ENCODE measurements at regions not wholly inside any gene's neighbourhood (a gene's known extent, or its start where the extent isn't known, plus 50 kb on each side); places are given as distances from the start of the nearest gene placed in this dataset.

DNA sequence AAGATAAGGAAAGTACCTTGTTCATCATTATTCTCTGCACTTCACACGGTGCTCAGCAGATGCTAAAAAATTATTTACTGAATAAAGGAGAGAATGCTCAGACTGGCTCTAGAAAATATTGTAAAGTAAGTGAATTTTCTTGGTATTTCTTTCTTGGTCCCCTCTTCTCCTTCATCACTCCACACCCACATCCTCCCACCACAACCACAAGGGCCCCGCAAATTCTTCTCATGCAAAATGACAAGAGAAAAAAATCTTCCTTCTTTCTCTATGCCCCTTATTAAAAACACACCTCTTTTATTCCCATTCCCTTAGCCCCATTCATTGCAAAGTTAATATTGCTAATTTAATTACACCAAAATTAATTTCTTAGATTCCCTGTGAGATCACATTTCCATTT, 74.2 kb upstream of the NEDD4L start:
- TF ChIP-seq EZH2phosphoT487 (IDR thresholded peaks at IDR 0.05; ENCODE audit: low read depth) = no peak
- TF ChIP-seq, protein P1, sequence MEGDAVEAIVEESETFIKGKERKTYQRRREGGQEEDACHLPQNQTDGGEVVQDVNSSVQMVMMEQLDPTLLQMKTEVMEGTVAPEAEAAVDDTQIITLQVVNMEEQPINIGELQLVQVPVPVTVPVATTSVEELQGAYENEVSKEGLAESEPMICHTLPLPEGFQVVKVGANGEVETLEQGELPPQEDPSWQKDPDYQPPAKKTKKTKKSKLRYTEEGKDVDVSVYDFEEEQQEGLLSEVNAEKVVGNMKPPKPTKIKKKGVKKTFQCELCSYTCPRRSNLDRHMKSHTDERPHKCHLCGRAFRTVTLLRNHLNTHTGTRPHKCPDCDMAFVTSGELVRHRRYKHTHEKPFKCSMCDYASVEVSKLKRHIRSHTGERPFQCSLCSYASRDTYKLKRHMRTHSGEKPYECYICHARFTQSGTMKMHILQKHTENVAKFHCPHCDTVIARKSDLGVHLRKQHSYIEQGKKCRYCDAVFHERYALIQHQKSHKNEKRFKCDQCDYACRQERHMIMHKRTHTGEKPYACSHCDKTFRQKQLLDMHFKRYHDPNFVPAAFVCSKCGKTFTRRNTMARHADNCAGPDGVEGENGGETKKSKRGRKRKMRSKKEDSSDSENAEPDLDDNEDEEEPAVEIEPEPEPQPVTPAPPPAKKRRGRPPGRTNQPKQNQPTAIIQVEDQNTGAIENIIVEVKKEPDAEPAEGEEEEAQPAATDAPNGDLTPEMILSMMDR (IDR thresholded peaks at IDR 0.05; ENCODE audit: low read depth, low read length) = no peak
